Astrocyte (in vitro differentiated cells and primary cell): ENCODE measurements at regions not wholly inside any gene's neighbourhood (a gene's known extent, or its start where the extent isn't known, plus 50 kb on each side); places are given as distances from the start of the nearest gene placed in this dataset.
"Not testable (repeated sequence)": the region's sequence is repeated elsewhere in the genome, so short reads cannot be mapped to it uniquely, and the experiment has no call there.

Experiments
- DNase-seq: peaks from one replicate; pipeline ENCODE4 v3.0.0-alpha.2; 2010; ENCODE audit warnings: low read depth
- FAIRE-seq: peaks from 2 replicates; lab custom pipeline; 2011; peaks lifted over from hg19 to GRCh38; lab: Jason Lieb, UNC
- H2AFZ ChIP-seq: 2 replicates; pipeline ENCODE4 v1.6.0; 2012; ENCODE audit warnings: low read depth, low read length, inconsistent platforms
- H3K27ac ChIP-seq: 2 replicates; pipeline ENCODE4 v1.5.1; 2011; ENCODE audit warnings: low read depth, low read length, inconsistent platforms
- H3K27me3 ChIP-seq: 2 replicates; pipeline ENCODE4 v1.6.0; 2011; ENCODE audit warnings: low read length, inconsistent platforms; ENCODE audit not compliant: insufficient read depth
- H3K36me3 ChIP-seq: 2 replicates; pipeline ENCODE4 v1.5.1; 2011; ENCODE audit warnings: low read length, inconsistent platforms; ENCODE audit not compliant: insufficient read depth
- H3K4me1 ChIP-seq: 2 replicates; pipeline ENCODE4 v1.5.1; 2011; ENCODE audit warnings: low read length, inconsistent platforms; ENCODE audit not compliant: insufficient read depth
- H3K4me2 ChIP-seq: 2 replicates; pipeline ENCODE4 v1.6.0; 2012; ENCODE audit warnings: low read length, inconsistent platforms
- H3K4me3 ChIP-seq: 2 replicates; pipeline ENCODE4 v1.5.1; 2011; ENCODE audit warnings: low read depth, mild to moderate bottlenecking, low read length, inconsistent platforms; ENCODE audit not compliant: insufficient read depth
- H3K79me2 ChIP-seq: 2 replicates; pipeline ENCODE4 v1.6.0; 2012; ENCODE audit warnings: mild to moderate bottlenecking, low read length, inconsistent platforms; ENCODE audit not compliant: insufficient read depth
- H3K9ac ChIP-seq: 2 replicates; pipeline ENCODE4 v1.6.0; 2012; ENCODE audit warnings: mild to moderate bottlenecking, low read length, inconsistent platforms
- H3K9me3 ChIP-seq: 2 replicates; pipeline ENCODE4 v1.5.1; 2012; ENCODE audit warnings: low read depth, mild to moderate bottlenecking, low read length, inconsistent platforms; ENCODE audit not compliant: insufficient read depth
- H4K20me1 ChIP-seq: 2 replicates; pipeline ENCODE4 v1.6.0; 2012; ENCODE audit warnings: low read length, inconsistent platforms; ENCODE audit not compliant: insufficient read depth
- H3K27ac Mint-ChIP-seq: one replicate; pipeline ENCODE4 v1.8.0; 2021; ENCODE audit warnings: mild to moderate bottlenecking, mixed read lengths; ENCODE audit not compliant: unreplicated experiment
- H3K27me3 Mint-ChIP-seq: one replicate; pipeline ENCODE4 v1.8.0; 2021; ENCODE audit warnings: low read depth, mixed read lengths; ENCODE audit not compliant: unreplicated experiment
- H3K36me3 Mint-ChIP-seq: one replicate; pipeline ENCODE4 v1.8.0; 2021; ENCODE audit warnings: low read depth, mixed read lengths; ENCODE audit not compliant: unreplicated experiment
- H3K4me1 Mint-ChIP-seq: one replicate; pipeline ENCODE4 v1.8.0; 2021; ENCODE audit warnings: low read depth, mixed read lengths; ENCODE audit not compliant: unreplicated experiment
- H3K4me3 Mint-ChIP-seq: one replicate; pipeline ENCODE4 v1.8.0; 2021; ENCODE audit warnings: mild to moderate bottlenecking, moderate library complexity, mixed read lengths; ENCODE audit not compliant: unreplicated experiment
- H3K9me3 Mint-ChIP-seq: one replicate; pipeline ENCODE4 v1.8.0; 2021; ENCODE audit warnings: mild to moderate bottlenecking, mixed read lengths; ENCODE audit not compliant: unreplicated experiment
- EZH2 ChIP-seq: IDR thresholded peaks from 2 replicates; pipeline ENCODE4 v1.6.1; 2012; ENCODE audit warnings: mild to moderate bottlenecking, low read length, inconsistent platforms; ENCODE audit not compliant: insufficient read depth
- TF ChIP-seq, protein P1 (sequence below): IDR thresholded peaks from 2 replicates; pipeline ENCODE4 v1.5.1; 2011; ENCODE audit warnings: low read depth, mild to moderate bottlenecking, inconsistent platforms, low read length, moderate library complexity; ENCODE audit not compliant: insufficient read depth

DNA sequence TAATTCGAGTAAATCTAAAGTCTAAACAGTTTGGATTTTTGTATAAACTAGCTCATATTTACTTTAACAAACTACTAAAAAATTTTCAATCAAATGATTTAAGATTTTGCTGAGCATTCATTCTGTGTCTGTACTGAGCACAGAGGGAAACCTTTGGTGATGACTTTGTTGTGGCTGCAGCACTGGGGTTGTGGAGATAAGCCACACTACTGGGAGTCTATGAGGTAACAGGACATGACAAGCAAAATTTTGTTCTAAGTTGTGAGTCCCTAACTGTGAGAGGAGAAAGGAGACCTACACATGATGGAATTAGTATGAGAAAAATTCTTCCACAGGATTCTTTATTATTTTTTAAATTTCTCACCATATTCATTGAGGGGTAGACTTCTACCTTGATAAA lies 933.7 kb upstream of the LRATD1 start:
- Histone ChIP-seq H3K27me3 (no peaks in the 10 kb centered on the region), H3K79me2 (no peaks in the 10 kb centered on the region), H4K20me1 (no peaks in the 10 kb centered on the region), H3K4me2 (no peak overlapping the region), H3K36me3 (no peaks in the 10 kb centered on the region), H3K4me3 (no peak overlapping the region), H3K9me3 (no peaks in the 10 kb centered on the region), H2AFZ (no peak overlapping the region), H3K27ac (no peak overlapping the region), H3K4me1 (no peaks in the 10 kb centered on the region), H3K9ac (no peak overlapping the region)
- Mint-ChIP-seq H3K9me3 (peaks cover 4% of the 10 kb centered on the region), H3K27me3 (no peaks in the 10 kb centered on the region), H3K4me1 (no peaks in the 10 kb centered on the region), H3K4me3 (no peak overlapping the region), H3K27ac (no peak overlapping the region), H3K36me3 (no peaks in the 10 kb centered on the region)
- DNase-seq = no peak
- FAIRE-seq = no peak
- TF ChIP-seq, protein P1, sequence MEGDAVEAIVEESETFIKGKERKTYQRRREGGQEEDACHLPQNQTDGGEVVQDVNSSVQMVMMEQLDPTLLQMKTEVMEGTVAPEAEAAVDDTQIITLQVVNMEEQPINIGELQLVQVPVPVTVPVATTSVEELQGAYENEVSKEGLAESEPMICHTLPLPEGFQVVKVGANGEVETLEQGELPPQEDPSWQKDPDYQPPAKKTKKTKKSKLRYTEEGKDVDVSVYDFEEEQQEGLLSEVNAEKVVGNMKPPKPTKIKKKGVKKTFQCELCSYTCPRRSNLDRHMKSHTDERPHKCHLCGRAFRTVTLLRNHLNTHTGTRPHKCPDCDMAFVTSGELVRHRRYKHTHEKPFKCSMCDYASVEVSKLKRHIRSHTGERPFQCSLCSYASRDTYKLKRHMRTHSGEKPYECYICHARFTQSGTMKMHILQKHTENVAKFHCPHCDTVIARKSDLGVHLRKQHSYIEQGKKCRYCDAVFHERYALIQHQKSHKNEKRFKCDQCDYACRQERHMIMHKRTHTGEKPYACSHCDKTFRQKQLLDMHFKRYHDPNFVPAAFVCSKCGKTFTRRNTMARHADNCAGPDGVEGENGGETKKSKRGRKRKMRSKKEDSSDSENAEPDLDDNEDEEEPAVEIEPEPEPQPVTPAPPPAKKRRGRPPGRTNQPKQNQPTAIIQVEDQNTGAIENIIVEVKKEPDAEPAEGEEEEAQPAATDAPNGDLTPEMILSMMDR = no peak
- TF ChIP-seq EZH2 = no peak

DNA sequence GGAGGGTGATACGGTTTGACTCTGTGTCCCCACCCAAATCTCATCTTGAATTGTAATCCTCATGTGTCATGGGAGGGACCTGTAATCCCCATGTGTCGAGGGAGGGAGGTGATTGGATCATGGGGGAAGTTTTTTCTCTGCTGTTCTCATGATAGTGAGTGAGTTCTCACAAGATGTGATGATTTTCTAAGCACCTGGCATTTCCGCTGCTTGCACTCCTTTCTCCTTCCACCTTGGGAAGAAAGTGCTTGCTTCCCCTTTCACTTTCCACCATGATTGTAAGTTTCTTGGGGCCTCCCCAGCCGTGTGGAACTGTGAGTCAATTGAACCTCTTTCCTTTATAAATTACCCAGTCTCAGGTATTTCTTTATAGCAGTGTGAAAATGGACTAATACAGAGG lies 932.6 kb upstream of the LRATD1 start:
- not testable (repeated sequence) for H4K20me1 ChIP-seq, FAIRE-seq, H3K36me3 Mint-ChIP-seq, DNase-seq, H3K9me3 ChIP-seq, H3K4me1 Mint-ChIP-seq, H3K27me3 Mint-ChIP-seq, H3K79me2 ChIP-seq, H3K4me1 ChIP-seq, H3K27me3 ChIP-seq, H3K9me3 Mint-ChIP-seq, H3K4me3 Mint-ChIP-seq, H3K36me3 ChIP-seq, H2AFZ ChIP-seq, H3K4me3 ChIP-seq, H3K9ac ChIP-seq, H3K27ac ChIP-seq, H3K4me2 ChIP-seq, H3K27ac Mint-ChIP-seq

DNA sequence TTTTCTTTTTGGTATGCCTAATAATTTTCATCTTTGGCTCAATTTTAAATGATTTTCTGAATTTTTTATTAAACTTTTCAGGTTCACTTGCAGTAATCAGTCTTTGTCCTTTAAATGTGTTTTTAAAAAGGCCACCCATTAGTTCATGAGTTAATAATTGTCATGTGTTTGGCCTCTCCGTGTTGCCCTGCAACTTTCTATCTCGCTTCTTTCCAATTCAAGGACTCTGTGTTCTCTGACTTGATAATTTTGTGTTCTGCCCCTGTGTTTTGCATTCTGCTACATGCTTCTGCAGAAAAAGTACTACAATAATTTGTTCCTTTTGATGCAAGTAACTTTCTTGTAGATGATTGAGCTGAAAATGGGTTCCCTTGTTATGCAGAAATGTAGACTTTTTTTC lies 921.4 kb upstream of the LRATD1 start:
- H3K9me3 Mint-ChIP-seq = no peaks in the 10 kb centered on the region
- H3K4me1 ChIP-seq = no peaks in the 10 kb centered on the region
- H3K4me2 ChIP-seq = no peak overlapping the region
- H3K27me3 ChIP-seq = no peaks in the 10 kb centered on the region
- no peaks in the 10 kb centered on the region for H3K79me2 ChIP-seq
- no peaks in the 10 kb centered on the region for H3K36me3 Mint-ChIP-seq
- H2AFZ ChIP-seq = no peak overlapping the region
- no peak overlapping the region for H3K9ac ChIP-seq
- H3K36me3 ChIP-seq = no peaks in the 10 kb centered on the region
- no peak overlapping the region for H3K4me3 ChIP-seq
- no peak for TF ChIP-seq EZH2
- TF ChIP-seq, protein P1 = no peak
- DNase-seq (no peak), FAIRE-seq (no peak)
- no peak overlapping the region for H3K27ac Mint-ChIP-seq
- no peak overlapping the region for H3K4me3 Mint-ChIP-seq
- H4K20me1 ChIP-seq = no peaks in the 10 kb centered on the region
- no peaks in the 10 kb centered on the region for H3K9me3 ChIP-seq
- no peaks in the 10 kb centered on the region for H3K4me1 Mint-ChIP-seq
- no peak overlapping the region for H3K27ac ChIP-seq
- H3K27me3 Mint-ChIP-seq = no peaks in the 10 kb centered on the region
